Left lung (tissue), 4 donors: ENCODE measurements at regions not wholly inside any gene's neighbourhood (a gene's known extent, or its start where the extent isn't known, plus 50 kb on each side); places are given as distances from the start of the nearest gene placed in this dataset.

Source experiments
- ATAC-seq: fragments of 200-7000 bp; cut with Tn5 transposase; one replicate; pipeline ENCODE4 v1.9.1; 2020; ENCODE audit warnings: moderate library complexity
- DNase-seq, 4 donors: peaks; one replicate each; pipeline ENCODE4 v3.0.0-alpha.2; 2013 to 2020
- H3K27ac ChIP-seq, 2 donors: fragments of 200-600 bp; sonication (generic) in 1 of 2; one replicate each; pipeline versions ENCODE4 v1.5.0 to v1.8.0; 2020 to 2021
- H3K27me3 ChIP-seq, 2 donors: fragments of 200-600 bp; sonication (generic) in 1 of 2; one replicate each; pipeline versions ENCODE4 v1.5.0 to v1.8.0; 2020 to 2021
- H3K36me3 ChIP-seq, 2 donors: fragments of 200-600 bp; sonication (generic) in 1 of 2; one replicate each; pipeline versions ENCODE4 v1.5.0 to v1.8.0; 2020 to 2021
- H3K4me1 ChIP-seq, 2 donors: fragments of 200-600 bp; one replicate each; pipeline ENCODE4 v1.8.0; 2021
- H3K4me3 ChIP-seq, 2 donors: fragments of 200-600 bp; sonication (generic) in 1 of 2; one replicate each; pipeline versions ENCODE4 v1.5.0 to v1.8.0; 2020 to 2021; ENCODE audit warnings: mild to moderate bottlenecking in 1 of 2
- H3K9me3 ChIP-seq, 2 donors: fragments of 200-600 bp; sonication (generic) in 1 of 2; one replicate each; pipeline versions ENCODE4 v1.5.0 to v1.8.0; 2020 to 2021
- intact Hi-C, 2 donors: fragments of 100-400 bp; cut with DNase I; formaldehyde crosslinking; loops; one replicate each; pipeline versions ENCODE4 v1.11.2 to v1.14.2; 2022
- TF ChIP-seq, protein P1 (sequence below), 2 donors: fragments of 200-600 bp; sonication (generic) in 1 of 2; IDR thresholded peaks; one replicate each; pipeline versions ENCODE4 v1.5.0 to v1.8.0; 2021; ENCODE audit warnings: antibody characterized with exemption in 2 of 2
- donor health status: DM: no; HTN: yes; CAD: no.
- donor health status: DM: no; HTN: no; CAD: no.

DNA sequence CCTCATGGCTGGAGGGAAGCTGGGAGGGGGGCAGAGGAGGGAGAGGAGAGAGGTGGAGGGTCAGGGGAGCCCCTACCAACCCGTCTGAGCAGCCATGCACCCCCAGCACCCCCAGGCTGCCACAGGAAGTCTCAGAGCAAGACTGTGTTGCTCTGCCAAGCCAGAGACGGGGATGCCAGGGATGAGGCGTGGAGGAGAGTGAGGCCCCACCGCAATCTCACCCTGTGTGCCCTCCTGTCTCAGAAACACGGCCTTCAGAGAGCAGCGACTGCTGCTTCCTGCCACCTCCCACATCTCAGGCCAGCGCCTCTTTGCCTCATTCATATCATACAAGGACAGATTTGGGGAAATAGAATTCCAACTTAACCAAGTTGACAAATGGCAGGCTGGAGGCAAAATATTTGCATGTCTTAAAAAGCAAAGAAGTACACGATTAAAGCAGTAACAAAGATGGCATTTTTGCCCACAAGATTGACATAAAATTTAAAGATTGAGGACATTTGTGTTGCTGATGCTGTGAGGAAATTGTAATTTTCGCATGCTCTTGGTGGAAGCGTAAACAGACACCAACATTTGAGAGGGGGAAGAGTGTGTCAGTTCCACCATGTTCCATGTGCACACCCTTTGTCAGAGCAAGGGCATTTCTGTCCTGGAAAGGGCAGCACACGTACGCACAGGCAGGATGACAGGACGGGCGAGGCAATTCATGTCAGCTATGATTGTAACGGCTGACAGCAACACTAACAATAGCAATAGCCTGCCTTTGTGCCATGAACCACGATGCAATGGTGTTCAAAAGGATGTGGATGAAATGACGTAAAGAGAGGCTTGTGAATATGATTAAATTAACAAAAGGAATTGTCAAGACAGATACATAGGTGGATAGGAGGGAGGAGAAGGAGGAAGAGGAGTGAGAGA is 59.0 kb upstream of the BACE2 start:
- no peaks in the 10 kb centered on the region for H3K9me3 ChIP-seq
- H3K4me3 ChIP-seq: no peak overlapping the region
- peaks cover 0 to 27% of the 10 kb centered on the region in 2 donors for H3K27me3 ChIP-seq
- TF ChIP-seq, protein P1, sequence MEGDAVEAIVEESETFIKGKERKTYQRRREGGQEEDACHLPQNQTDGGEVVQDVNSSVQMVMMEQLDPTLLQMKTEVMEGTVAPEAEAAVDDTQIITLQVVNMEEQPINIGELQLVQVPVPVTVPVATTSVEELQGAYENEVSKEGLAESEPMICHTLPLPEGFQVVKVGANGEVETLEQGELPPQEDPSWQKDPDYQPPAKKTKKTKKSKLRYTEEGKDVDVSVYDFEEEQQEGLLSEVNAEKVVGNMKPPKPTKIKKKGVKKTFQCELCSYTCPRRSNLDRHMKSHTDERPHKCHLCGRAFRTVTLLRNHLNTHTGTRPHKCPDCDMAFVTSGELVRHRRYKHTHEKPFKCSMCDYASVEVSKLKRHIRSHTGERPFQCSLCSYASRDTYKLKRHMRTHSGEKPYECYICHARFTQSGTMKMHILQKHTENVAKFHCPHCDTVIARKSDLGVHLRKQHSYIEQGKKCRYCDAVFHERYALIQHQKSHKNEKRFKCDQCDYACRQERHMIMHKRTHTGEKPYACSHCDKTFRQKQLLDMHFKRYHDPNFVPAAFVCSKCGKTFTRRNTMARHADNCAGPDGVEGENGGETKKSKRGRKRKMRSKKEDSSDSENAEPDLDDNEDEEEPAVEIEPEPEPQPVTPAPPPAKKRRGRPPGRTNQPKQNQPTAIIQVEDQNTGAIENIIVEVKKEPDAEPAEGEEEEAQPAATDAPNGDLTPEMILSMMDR (IDR thresholded peaks at IDR 0.05): no peak
- ATAC-seq (no peak), DNase-seq (no peak)
- no peaks in the 10 kb centered on the region for H3K36me3 ChIP-seq
- H3K27ac ChIP-seq: no peak overlapping the region
- intact Hi-C loops: no loop called here
- H3K4me1 ChIP-seq: no peaks in the 10 kb centered on the region

DNA sequence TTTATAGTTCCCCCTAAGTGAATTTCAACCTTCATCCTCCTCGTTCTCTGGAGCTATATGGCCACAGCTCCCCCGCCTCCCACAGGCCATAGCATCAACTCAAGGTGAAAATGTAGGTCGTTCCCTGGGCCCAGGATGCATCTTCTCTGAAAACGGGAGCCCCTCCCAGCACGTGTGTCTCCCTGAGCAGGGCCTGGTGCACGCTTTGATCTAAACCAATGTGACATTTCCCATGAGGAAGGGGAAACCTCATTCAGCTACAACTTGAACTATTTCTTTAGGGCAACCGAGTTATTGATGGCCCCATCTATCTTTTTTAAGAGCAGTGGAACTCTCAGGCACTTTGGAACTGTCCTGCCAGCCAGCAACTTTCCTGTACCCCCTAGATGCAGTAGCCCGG is 57.8 kb upstream of the BACE2 start:
- Histone ChIP-seq H3K4me1 (no peaks in the 10 kb centered on the region), H3K4me3 (no peak overlapping the region), H3K27ac (no peak overlapping the region), H3K9me3 (no peaks in the 10 kb centered on the region), H3K27me3 (peaks cover 0 to 18% of the 10 kb centered on the region in 2 donors), H3K36me3 (no peaks in the 10 kb centered on the region)
- intact Hi-C loops: no loop called here
- ATAC-seq (no peak), DNase-seq (no peak)
- TF ChIP-seq, protein P1 (IDR thresholded peaks at IDR 0.05): no peak

DNA sequence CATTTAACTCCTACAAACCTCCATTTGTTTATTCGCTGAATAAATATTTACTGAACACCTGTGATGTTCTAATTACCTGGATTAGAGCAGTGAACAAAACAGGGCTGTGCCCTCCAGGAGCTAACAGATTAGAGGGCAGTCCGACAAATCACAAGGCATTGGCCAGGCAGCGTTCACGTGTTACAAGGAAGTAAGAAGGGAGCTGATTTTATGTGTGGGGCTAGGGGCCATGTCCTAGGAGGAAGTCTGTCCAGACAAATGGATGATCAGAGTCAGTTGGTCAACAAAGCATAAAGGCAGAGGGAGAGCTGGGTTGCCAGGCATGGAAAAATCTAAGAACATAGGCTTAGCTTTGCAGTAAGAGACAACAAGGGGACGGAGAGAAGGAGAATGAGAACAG is 57.3 kb upstream of the BACE2 start:
- DNase-seq (no peak), ATAC-seq (no peak)
- TF ChIP-seq, protein P1 (IDR thresholded peaks at IDR 0.05): no peak
- Histone ChIP-seq H3K27me3 (peaks cover 0 to 18% of the 10 kb centered on the region in 2 donors), H3K4me3 (no peak overlapping the region), H3K4me1 (no peaks in the 10 kb centered on the region), H3K27ac (no peak overlapping the region), H3K9me3 (no peaks in the 10 kb centered on the region), H3K36me3 (no peaks in the 10 kb centered on the region)
- intact Hi-C loops: no loop called here

DNA sequence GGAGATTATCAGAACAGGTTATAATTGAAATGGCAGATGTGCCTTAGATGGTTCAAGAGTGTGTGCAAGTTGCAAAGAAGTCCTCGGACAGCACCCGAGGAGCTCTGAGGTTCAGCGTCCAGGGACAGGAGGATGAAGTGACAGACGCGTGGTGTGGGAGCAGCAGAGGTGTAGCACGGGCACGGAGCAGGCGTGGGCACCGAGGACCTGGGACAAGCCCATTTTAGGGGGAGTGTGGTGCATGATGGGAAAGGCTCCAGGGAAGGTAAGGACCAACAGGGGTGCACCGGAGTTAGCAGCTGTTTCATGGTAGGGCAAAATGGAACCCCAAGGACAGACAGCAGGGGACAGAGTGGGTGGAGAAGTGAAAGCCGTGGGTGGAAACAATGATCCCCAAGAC is 56.3 kb upstream of the BACE2 start:
- Histone ChIP-seq H3K36me3 (no peaks in the 10 kb centered on the region), H3K27ac (no peak overlapping the region), H3K4me3 (no peak overlapping the region), H3K9me3 (no peaks in the 10 kb centered on the region), H3K27me3 (peaks cover 0 to 15% of the 10 kb centered on the region in 2 donors), H3K4me1 (no peaks in the 10 kb centered on the region)
- DNase-seq (no peak), ATAC-seq (no peak)
- TF ChIP-seq, protein P1 (IDR thresholded peaks at IDR 0.05): no peak
- intact Hi-C loops: no loop called here

DNA sequence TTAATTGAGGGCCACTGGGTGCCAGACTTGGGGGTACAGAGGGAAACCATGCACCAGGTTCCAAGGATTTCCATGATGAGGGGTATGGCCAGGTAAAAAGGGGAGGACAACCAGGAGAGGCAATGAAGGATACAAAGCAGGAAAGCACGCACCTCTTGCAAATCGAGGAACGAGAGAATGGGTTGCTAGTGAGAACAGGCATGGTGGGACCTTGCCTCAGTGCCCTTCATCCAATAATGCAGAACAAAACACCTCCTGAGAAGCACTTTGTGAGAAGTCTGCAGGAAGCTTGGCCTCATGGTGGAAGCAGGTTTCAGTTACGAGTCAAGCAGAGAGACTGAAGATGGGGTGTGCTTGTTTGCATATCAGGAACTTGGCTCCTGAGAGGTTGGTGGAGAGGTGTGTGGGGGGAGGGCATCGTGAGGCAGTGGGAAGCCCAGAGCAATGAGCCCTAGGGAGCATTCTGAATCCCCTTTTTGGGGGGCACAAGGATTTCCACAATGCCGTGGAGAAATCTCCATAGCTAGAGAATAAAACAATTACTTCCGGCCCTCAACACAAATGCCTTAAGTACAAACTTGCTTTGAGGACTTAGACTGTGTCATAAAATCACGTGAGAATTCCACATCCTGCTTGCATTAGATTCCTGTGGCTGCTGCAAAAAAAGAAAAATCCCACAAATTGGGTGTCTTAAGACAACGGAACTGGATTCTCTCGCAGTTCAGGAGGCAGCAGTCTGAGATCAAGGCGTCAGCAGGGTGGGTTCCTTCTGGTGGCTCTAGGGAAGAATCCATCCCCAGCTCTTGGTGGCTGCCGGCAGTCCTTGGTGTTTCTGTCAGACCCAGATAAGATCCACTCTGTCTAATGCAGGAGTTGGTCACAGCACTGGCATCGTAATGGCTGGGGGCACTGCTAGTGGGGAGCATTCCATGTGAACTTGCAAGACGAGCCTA is 54.9 kb upstream of the BACE2 start:
- peaks cover 0 to 5% of the 10 kb centered on the region in 2 donors for H3K27me3 ChIP-seq
- peak overlapping the region; percentile 2 to 13 for H3K27ac ChIP-seq

More for the DNA sequence above, 54.9 kb upstream of the BACE2 start:
- intact Hi-C loops: no loop called here
- Histone ChIP-seq H3K4me3 (no peak overlapping the region), H3K9me3 (no peaks in the 10 kb centered on the region), H3K4me1 (no peaks in the 10 kb centered on the region), H3K36me3 (no peaks in the 10 kb centered on the region)
- TF ChIP-seq, protein P1 (IDR thresholded peaks at IDR 0.05): no peak
- peak in 3 of 4 donors; percentile 36 to 81 (median 46) for DNase-seq
- peak; percentile 90 for ATAC-seq
